Lower lobe of right lung (tissue), 2 donors: ENCODE measurements at regions not wholly inside any gene's neighbourhood (a gene's known extent, or its start where the extent isn't known, plus 50 kb on each side); places are given as distances from the start of the nearest gene placed in this dataset.

Experiments used
- ATAC-seq, 2 donors: fragments of 200-7000 bp; cut with Tn5 transposase; one replicate each; pipeline ENCODE4 v1.9.1; 2020 to 2022; ENCODE audit warnings: mild to moderate bottlenecking in 2 of 2, moderate library complexity in 2 of 2
- DNase-seq: peaks from one replicate; pipeline ENCODE4 v3.0.0-alpha.2; 2020
- H3K27ac ChIP-seq: fragments of 200-600 bp; one replicate; pipeline ENCODE4 v1.8.0; 2022
- H3K27me3 ChIP-seq: fragments of 200-600 bp; one replicate; pipeline ENCODE4 v1.8.0; 2022; ENCODE audit warnings: low read depth
- H3K36me3 ChIP-seq: fragments of 200-600 bp; one replicate; pipeline ENCODE4 v1.8.0; 2022; ENCODE audit warnings: mild to moderate bottlenecking
- H3K4me1 ChIP-seq: fragments of 200-600 bp; one replicate; pipeline ENCODE4 v1.8.0; 2022
- H3K4me3 ChIP-seq: fragments of 200-600 bp; one replicate; pipeline ENCODE4 v1.8.0; 2022; ENCODE audit warnings: mild to moderate bottlenecking
- H3K9me3 ChIP-seq: fragments of 200-600 bp; one replicate; pipeline ENCODE4 v1.8.0; 2022
- CTCF ChIP-seq: fragments of 200-600 bp; IDR thresholded peaks from one replicate; pipeline ENCODE4 v1.8.0; 2022; ENCODE audit warnings: antibody characterized with exemption, mild to moderate bottlenecking
- intact Hi-C: fragments of 100-400 bp; cut with DNase I; formaldehyde crosslinking; loops from one replicate; pipeline ENCODE4 v1.11.0; 2022
- donor health status: DM: no; HTN: yes; CAD: no; lungs with severe emphysema.

GRCh38 chr6:44661221-44662008, 273.9 kb downstream of the CDC5L start:
- H3K4me3 ChIP-seq, result no peak overlapping the region
- intact Hi-C loops, result no loop called here
- H3K36me3 ChIP-seq, result no peaks in the 10 kb centered on the region
- TF ChIP-seq CTCF, result no peak
- DNase-seq (no peak), ATAC-seq (no peak)
- H3K9me3 ChIP-seq, result no peaks in the 10 kb centered on the region
- no peaks in the 10 kb centered on the region for H3K27me3 ChIP-seq
- peaks cover 13% of the 10 kb centered on the region for H3K4me1 ChIP-seq
- no peak overlapping the region for H3K27ac ChIP-seq

GRCh38 chr6:44662461-44663121, 275.1 kb downstream of the CDC5L start:
- Histone ChIP-seq H3K36me3 (no peaks in the 10 kb centered on the region), H3K4me3 (no peak overlapping the region), H3K9me3 (no peaks in the 10 kb centered on the region), H3K27me3 (no peaks in the 10 kb centered on the region), H3K27ac (no peak overlapping the region), H3K4me1 (peaks cover 13% of the 10 kb centered on the region)
- DNase-seq (peak; percentile 61), ATAC-seq (peak; percentile 39 to 69)
- no peak for TF ChIP-seq CTCF
- intact Hi-C loops, result no loop called here

- no peak overlapping the region for H3K4me3 ChIP-seq
- ATAC-seq, result no peak
- intact Hi-C loops, result no loop called here
- H3K9me3 ChIP-seq, result no peaks in the 10 kb centered on the region
- no peak for DNase-seq
- H3K4me1 ChIP-seq, result peaks cover 13% of the 10 kb centered on the region
- no peak overlapping the region for H3K27ac ChIP-seq
- no peaks in the 10 kb centered on the region for H3K36me3 ChIP-seq
- H3K27me3 ChIP-seq, result no peaks in the 10 kb centered on the region
- TF ChIP-seq CTCF, result no peak
These were observed 276.5 kb downstream of the CDC5L start for GRCh38 chr6:44663860-44664634.

- Histone ChIP-seq H3K4me1 (peaks cover 13% of the 10 kb centered on the region), H3K9me3 (no peaks in the 10 kb centered on the region), H3K27me3 (no peaks in the 10 kb centered on the region), H3K4me3 (no peak overlapping the region), H3K27ac (no peak overlapping the region), H3K36me3 (no peaks in the 10 kb centered on the region)
- intact Hi-C loops, result no loop called here
- no peak for ATAC-seq
- TF ChIP-seq CTCF, result no peak
- DNase-seq, result no peak
These were observed 277.2 kb downstream of the CDC5L start for GRCh38 chr6:44664716-44665115.

- no peaks in the 10 kb centered on the region for H3K27me3 ChIP-seq
- ATAC-seq, result no peak
- DNase-seq, result no peak
- H3K9me3 ChIP-seq, result no peaks in the 10 kb centered on the region
- peaks cover 13% of the 10 kb centered on the region for H3K4me1 ChIP-seq
- H3K36me3 ChIP-seq, result no peaks in the 10 kb centered on the region
- H3K27ac ChIP-seq, result no peak overlapping the region
- intact Hi-C loops, result no loop called here
- H3K4me3 ChIP-seq, result no peak overlapping the region
- no peak for TF ChIP-seq CTCF
These were observed 277.6 kb downstream of the CDC5L start for GRCh38 chr6:44665143-44665542.
